GM12875 (cell line): ENCODE measurements at regions not wholly inside any gene's neighbourhood (a gene's known extent, or its start where the extent isn't known, plus 50 kb on each side); places are given as distances from the start of the nearest gene placed in this dataset.

Source experiments
- H3K4me3 ChIP-seq: one replicate; pipeline ENCODE4 v1.5.1; 2011; ENCODE audit warnings: low read depth, low read length, control low read depth
- CTCF ChIP-seq: IDR thresholded peaks from 2 replicates; pipeline ENCODE4 v1.5.1; 2011; ENCODE audit warnings: low read depth, mild to moderate bottlenecking, control low read depth, inconsistent platforms, low read length, moderate library complexity, borderline replicate concordance; ENCODE audit not compliant: insufficient read depth

- H3K4me3 ChIP-seq: no peak overlapping the region
- no peak for TF ChIP-seq CTCF
These were observed 496.5 kb upstream of the LRATD1 start for GRCh38 chr2:14136030-14136429.

DNA sequence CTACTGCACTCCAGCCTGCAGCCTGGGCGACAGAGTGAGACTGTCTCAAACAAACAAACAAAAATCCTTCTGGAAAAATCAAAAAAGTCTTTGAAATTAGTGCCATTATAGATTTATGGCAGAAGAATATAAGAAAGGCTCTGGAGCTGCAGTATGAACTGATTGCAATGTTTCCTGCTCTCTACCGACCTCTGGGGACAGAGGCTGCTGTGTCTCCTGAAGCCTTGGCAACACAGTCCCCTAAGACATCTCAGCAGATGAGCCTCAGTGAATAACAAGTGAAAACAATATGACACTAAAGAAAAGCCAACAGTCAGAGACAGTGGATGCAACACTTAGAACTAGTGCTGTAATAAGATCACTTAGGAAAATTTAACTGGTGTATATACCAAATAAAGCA, 494.9 kb upstream of the LRATD1 start:
- H3K4me3 ChIP-seq: no peak overlapping the region
- TF ChIP-seq CTCF: no peak

GRCh38 chr2:14140009-14140550, 492.4 kb upstream of the LRATD1 start:
- no peak for TF ChIP-seq CTCF
- no peak overlapping the region for H3K4me3 ChIP-seq

DNA sequence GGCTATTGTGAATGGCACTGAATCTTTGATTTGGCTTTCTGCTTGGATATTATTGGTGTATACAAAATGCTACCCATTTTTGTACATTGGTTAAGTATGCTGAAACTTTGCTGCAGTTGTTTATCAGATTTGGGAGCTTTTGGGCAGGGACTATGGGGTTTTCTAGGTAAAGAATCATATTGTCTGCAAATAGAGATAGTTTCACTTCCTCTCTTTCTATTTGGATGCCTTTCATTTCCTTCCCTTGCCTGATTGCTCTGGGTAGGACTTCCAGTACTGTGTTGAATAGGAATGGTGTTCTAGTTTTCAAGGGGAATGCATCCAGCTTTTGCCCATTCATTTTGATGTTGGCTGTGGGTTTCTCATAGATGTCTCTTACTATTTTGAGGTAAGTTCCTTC, 489.1 kb upstream of the LRATD1 start:
- no peak for TF ChIP-seq CTCF
- H3K4me3 ChIP-seq: no peak overlapping the region

- TF ChIP-seq CTCF: no peak
These were observed 484.3 kb upstream of the LRATD1 start for GRCh38 chr2:14148216-14148615.

GRCh38 chr2:14157816-14158215, 474.7 kb upstream of the LRATD1 start:
- no peak overlapping the region for H3K4me3 ChIP-seq
- no peak for TF ChIP-seq CTCF

More at GRCh38 chr2:14148216-14148615, 484.3 kb upstream of the LRATD1 start:
- H3K4me3 ChIP-seq: no peak overlapping the region

DNA sequence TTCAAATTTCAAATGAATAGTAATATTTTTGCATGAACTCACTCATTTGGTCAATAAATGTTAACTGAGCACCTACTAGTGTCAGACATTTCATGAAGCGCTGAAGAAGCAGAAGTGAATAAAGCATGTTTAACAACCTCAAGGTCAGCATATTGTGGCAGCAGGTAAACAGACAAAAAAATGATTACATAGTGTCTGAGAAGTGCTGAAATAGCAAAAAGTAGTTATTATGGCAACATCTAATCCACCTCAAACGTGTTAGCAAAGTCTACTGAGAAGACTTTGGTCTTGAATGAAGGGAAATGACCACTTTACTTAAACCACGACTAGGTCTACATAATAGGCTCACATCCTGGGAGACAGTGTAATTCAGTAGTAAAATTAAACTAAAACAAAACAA, 452.2 kb upstream of the LRATD1 start:
- no peak for TF ChIP-seq CTCF
- H3K4me3 ChIP-seq: no peak overlapping the region
